ENCODE measurements at regions not wholly inside any gene's neighbourhood (a gene's known extent, or its start where the extent isn't known, plus 50 kb on each side); places are given as distances from the start of the nearest gene placed in this dataset.

GRCh38 chr2:195473862-195474261 is 183.2 kb upstream of the SLC39A10 start:
- ChIA-PET CTCF (interaction anchor here (1.2 kb wide), 1 partner anchor 153 kb away, joined by 3 read pairs; no protein-coding TSS in a partner anchor), POLR2A (no interaction called here)
- no peak overlapping the region for H3K4me3 ChIP-seq (ENCODE audit: low read depth, low read length)
- TF ChIP-seq CTCF (IDR thresholded peaks at IDR 0.05; ENCODE audit: insufficient read depth, low read length, missing control alignments): no peak
- DNase-seq (ENCODE audit: low read depth, low spot score): no peak

- CTCF ChIA-PET: no interaction called here
- no peak overlapping the region for H3K4me3 ChIP-seq (ENCODE audit: low read depth, low read length)
- no peak for DNase-seq (ENCODE audit: low read depth, low spot score)
- TF ChIP-seq CTCF (IDR thresholded peaks at IDR 0.05; ENCODE audit: insufficient read depth, low read length, missing control alignments): no peak
- POLR2A ChIA-PET: no interaction called here
Measured at GRCh38 chr2:195472501-195473234, 184.4 kb upstream of the SLC39A10 start.

GRCh38 chr2:195471807-195472206 is 185.2 kb upstream of the SLC39A10 start:
- ChIA-PET POLR2A (no interaction called here), CTCF (interaction anchor here (0.6 kb wide), 1 partner anchor 19 kb away, joined by 3 read pairs; no protein-coding TSS in a partner anchor)
- no peak overlapping the region for H3K4me3 ChIP-seq (ENCODE audit: low read depth, low read length)
- TF ChIP-seq CTCF (IDR thresholded peaks at IDR 0.05; ENCODE audit: insufficient read depth, low read length, missing control alignments): no peak
- DNase-seq (ENCODE audit: low read depth, low spot score): no peak

- H3K4me3 ChIP-seq (ENCODE audit: low read depth, low read length): no peak overlapping the region
- no peak for TF ChIP-seq CTCF (IDR thresholded peaks at IDR 0.05; ENCODE audit: insufficient read depth, low read length, missing control alignments)
- POLR2A ChIA-PET: no interaction called here
- no peak for DNase-seq (ENCODE audit: low read depth, low spot score)
- CTCF ChIA-PET: interaction anchor here (0.6 kb wide), 1 partner anchor 19 kb away, joined by 3 read pairs; no protein-coding TSS in a partner anchor
Measured at GRCh38 chr2:195471163-195471562, 185.9 kb upstream of the SLC39A10 start.

GRCh38 chr2:195470622-195471021 is 186.4 kb upstream of the SLC39A10 start:
- DNase-seq (ENCODE audit: low read depth, low spot score): no peak
- no peak for TF ChIP-seq CTCF (IDR thresholded peaks at IDR 0.05; ENCODE audit: insufficient read depth, low read length, missing control alignments)
- ChIA-PET POLR2A (no interaction called here), CTCF (no interaction called here)
- H3K4me3 ChIP-seq (ENCODE audit: low read depth, low read length): no peak overlapping the region

- no peak for DNase-seq (ENCODE audit: low read depth, low spot score)
- no peak overlapping the region for H3K4me3 ChIP-seq (ENCODE audit: low read depth, low read length)
- TF ChIP-seq CTCF (IDR thresholded peaks at IDR 0.05; ENCODE audit: insufficient read depth, low read length, missing control alignments): no peak
- CTCF ChIA-PET: interaction anchor here (1.2 kb wide), 1 partner anchor 16 kb away, joined by 3 read pairs; no protein-coding TSS in a partner anchor
- POLR2A ChIA-PET: no interaction called here
Measured at GRCh38 chr2:195468771-195469170, 188.3 kb upstream of the SLC39A10 start.

All from AG04449 (cell line).